ENCODE measurements at regions not wholly inside any gene's neighbourhood (a gene's known extent, or its start where the extent isn't known, plus 50 kb on each side); places are given as distances from the start of the nearest gene placed in this dataset.

GRCh38 chr12:43151441-43151981 lies 400.5 kb downstream of the ADAMTS20 start:
- FAIRE-seq (no peak), DNase-seq (ENCODE audit: low read depth, low spot score) (no peak)
- H3K4me1 ChIP-seq (ENCODE audit: control insufficient read depth, extremely low read depth, insufficient read depth, low read length), result no peaks in the 10 kb centered on the region
- no peak overlapping the region for H3K4me2 ChIP-seq (ENCODE audit: insufficient read depth, low read length)
- H3K27ac ChIP-seq (ENCODE audit: insufficient read depth, low read depth, low read length), result no peak overlapping the region
- H3K27me3 ChIP-seq (ENCODE audit: control insufficient read depth in 2 of 2, insufficient read depth in 2 of 2, low read length in 2 of 2), result no peaks in the 10 kb centered on the region
- dilution Hi-C loops (cut with MboI; ENCODE audit: extremely low pct_ligation_motif_present, low sequenced_read_pairs), result no loop called here
- H3K36me3 ChIP-seq (ENCODE audit: control insufficient read depth in 2 of 2, extremely low read depth in 1 of 2, insufficient read depth in 2 of 2, low read length in 2 of 2), result no peaks in the 10 kb centered on the region
- H3K9me1 ChIP-seq (replicated peaks; ENCODE audit: control insufficient read depth, extremely low read depth, insufficient read depth, low read length), result no peaks in the 10 kb centered on the region
- H4K20me1 ChIP-seq (replicated peaks; ENCODE audit: control insufficient read depth, extremely low read depth, insufficient read depth, low read length), result no peaks in the 10 kb centered on the region
- no peak overlapping the region for H2AFZ ChIP-seq (ENCODE audit: low read depth, low read length)
- POLR2A ChIA-PET, result no interaction called here
- BruUV-seq (replicated peaks), result no TSS peak
- H3K79me2 ChIP-seq (ENCODE audit: control insufficient read depth, insufficient read depth, low read length), result no peaks in the 10 kb centered on the region
- TF ChIP-seq, protein P1, sequence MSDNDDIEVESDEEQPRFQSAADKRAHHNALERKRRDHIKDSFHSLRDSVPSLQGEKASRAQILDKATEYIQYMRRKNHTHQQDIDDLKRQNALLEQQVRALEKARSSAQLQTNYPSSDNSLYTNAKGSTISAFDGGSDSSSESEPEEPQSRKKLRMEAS (IDR thresholded peaks at IDR 0.05; ENCODE audit: insufficient read depth, insufficient read length), result no peak
- TF ChIP-seq MYC (IDR thresholded peaks at IDR 0.05; ENCODE audit: low read depth, low read length), result no peak
- TF ChIP-seq FOS (IDR thresholded peaks at IDR 0.05; ENCODE audit: borderline replicate concordance, insufficient read depth, low read length), result no peak
- no peak for TF ChIP-seq JUN (IDR thresholded peaks at IDR 0.05; ENCODE audit: borderline replicate concordance, insufficient read depth, insufficient read length, low read depth)
- TF ChIP-seq POLR2AphosphoS5 (IDR thresholded peaks at IDR 0.05; ENCODE audit: insufficient read depth, low read depth, low read length), result no peak
- no peak for TF ChIP-seq GATA2 (IDR thresholded peaks at IDR 0.05; ENCODE audit: insufficient read depth, insufficient read length, low read depth, low read length)
- TF ChIP-seq POLR2A (IDR thresholded peaks at IDR 0.05; ENCODE audit: low read depth, low read length), result no peak
- no peak for TF ChIP-seq EZH2 (IDR thresholded peaks at IDR 0.05; ENCODE audit: borderline replicate concordance, low read depth, low read length, severe bottlenecking)
- TF ChIP-seq, protein P2, sequence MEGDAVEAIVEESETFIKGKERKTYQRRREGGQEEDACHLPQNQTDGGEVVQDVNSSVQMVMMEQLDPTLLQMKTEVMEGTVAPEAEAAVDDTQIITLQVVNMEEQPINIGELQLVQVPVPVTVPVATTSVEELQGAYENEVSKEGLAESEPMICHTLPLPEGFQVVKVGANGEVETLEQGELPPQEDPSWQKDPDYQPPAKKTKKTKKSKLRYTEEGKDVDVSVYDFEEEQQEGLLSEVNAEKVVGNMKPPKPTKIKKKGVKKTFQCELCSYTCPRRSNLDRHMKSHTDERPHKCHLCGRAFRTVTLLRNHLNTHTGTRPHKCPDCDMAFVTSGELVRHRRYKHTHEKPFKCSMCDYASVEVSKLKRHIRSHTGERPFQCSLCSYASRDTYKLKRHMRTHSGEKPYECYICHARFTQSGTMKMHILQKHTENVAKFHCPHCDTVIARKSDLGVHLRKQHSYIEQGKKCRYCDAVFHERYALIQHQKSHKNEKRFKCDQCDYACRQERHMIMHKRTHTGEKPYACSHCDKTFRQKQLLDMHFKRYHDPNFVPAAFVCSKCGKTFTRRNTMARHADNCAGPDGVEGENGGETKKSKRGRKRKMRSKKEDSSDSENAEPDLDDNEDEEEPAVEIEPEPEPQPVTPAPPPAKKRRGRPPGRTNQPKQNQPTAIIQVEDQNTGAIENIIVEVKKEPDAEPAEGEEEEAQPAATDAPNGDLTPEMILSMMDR (IDR thresholded peaks at IDR 0.05; ENCODE audit: extremely low read depth in 1 of 2, insufficient read depth in 1 of 2, low read depth in 1 of 2, low read length in 2 of 2), result no peak
- H3K4me3 ChIP-seq (replicated peaks in 1 of 3; ENCODE audit: insufficient read depth in 1 of 3, low read depth in 1 of 3, low read length in 3 of 3), result no peak overlapping the region
- no peak overlapping the region for H3K9ac ChIP-seq (replicated peaks; ENCODE audit: extremely low read depth, insufficient read depth, low read length)
- H3K9me3 ChIP-seq (replicated peaks; ENCODE audit: control insufficient read depth, insufficient read depth, low read length), result no peaks in the 10 kb centered on the region
- intact Hi-C loops (cut with micrococcal nuclease), result no loop called here
- CTCF ChIA-PET, result interaction anchor here (1.1 to 1.4 kb wide), 3 partner anchors 24 to 62 kb away, joined by 3 to 4 read pairs (median 3); no protein-coding TSS in a partner anchor

Measured in endothelial cell of umbilical vein (primary cell).